GM18868 (cell line): ENCODE measurements at regions not wholly inside any gene's neighbourhood (a gene's known extent, or its start where the extent isn't known, plus 50 kb on each side); places are given as distances from the start of the nearest gene placed in this dataset.
"Not testable (repeated sequence)": the region's sequence is repeated elsewhere in the genome, so short reads cannot be mapped to it uniquely, and the experiment has no call there.

Experiments used
- ATAC-seq: cut with Tn5 transposase; IDR thresholded peaks from one replicate; pipeline ENCODE4 v1.9.1; 2021; ENCODE audit warnings: mild to moderate bottlenecking, moderate library complexity; ENCODE audit not compliant: unreplicated experiment

DNA sequence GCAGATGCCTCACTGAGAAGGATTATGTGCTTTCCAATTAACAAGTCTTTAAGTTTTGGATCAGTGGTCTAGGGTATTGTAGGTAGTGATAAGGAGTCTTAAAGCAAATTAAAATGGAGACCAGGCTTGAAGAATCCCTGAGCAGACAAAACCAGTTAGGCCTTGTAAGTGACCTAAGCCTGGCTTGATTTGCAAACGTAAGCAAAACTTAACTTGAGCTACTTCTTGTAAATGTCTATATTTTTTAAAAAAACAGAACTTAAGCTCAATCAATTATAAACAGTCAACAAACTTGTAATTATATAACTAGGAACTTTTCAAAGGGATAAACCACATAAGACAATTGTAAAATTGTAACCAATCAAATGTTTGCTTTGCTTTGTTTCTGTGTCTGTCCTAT, 72.7 kb upstream of the NALF2 start:
- no peak for ATAC-seq

GRCh38 chrX:69430785-69431184, 73.3 kb upstream of the NALF2 start:
- ATAC-seq, result no peak

GRCh38 chrX:69429339-69430015, 74.6 kb upstream of the NALF2 start:
- no peak for ATAC-seq

- no peak for ATAC-seq
Measured at GRCh38 chrX:69428216-69428615, 75.9 kb upstream of the NALF2 start.

- no peak for ATAC-seq
Measured at GRCh38 chrX:69424910-69425309, 79.2 kb upstream of the NALF2 start.

- ATAC-seq, result no peak
Measured at GRCh38 chrX:69424161-69424560, 80.0 kb upstream of the NALF2 start.

DNA sequence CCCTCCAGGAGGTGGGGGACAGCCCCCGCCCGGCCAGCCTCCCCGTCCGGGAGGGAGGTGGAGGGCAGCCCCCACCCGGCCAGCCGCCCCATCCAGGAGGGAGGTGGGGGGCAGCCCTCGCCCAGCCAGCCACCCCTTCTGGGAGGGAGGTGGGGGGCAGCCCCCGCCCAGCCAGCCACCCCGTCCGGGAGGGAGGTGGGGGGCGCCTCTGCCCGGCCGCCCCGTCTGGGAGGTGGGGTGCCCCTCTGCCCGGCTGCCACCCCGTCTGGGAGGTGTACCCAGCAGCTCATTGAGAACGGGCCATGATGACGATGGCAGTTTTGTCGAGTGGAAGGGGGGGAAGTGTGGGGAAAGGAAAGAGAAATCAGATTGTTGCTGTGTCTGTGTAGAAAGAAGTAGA, 81.9 kb upstream of the NALF2 start:
- ATAC-seq, result not testable (repeated sequence)

- no peak for ATAC-seq
Measured at GRCh38 chrX:69415698-69416097, 88.4 kb upstream of the NALF2 start.

DNA sequence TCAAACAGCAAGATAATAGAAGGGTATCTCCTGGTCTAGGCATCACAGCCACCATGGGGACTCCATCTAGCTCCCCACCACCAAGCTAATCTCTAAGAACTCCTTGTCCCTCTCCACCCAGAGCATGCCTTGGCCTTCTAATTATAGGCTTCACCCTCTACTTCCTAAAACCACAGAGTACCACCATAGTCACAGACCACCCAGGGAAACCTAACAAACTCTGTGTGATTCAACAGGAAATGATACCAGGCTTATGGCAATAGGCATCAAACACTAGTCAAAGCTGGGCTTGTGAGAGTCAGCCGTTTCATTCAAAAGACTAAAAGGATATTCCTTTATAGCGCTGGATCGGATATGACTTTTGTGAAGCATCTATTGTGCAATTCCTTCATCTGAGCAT, 91.5 kb upstream of the NALF2 start:
- ATAC-seq, result no peak

DNA sequence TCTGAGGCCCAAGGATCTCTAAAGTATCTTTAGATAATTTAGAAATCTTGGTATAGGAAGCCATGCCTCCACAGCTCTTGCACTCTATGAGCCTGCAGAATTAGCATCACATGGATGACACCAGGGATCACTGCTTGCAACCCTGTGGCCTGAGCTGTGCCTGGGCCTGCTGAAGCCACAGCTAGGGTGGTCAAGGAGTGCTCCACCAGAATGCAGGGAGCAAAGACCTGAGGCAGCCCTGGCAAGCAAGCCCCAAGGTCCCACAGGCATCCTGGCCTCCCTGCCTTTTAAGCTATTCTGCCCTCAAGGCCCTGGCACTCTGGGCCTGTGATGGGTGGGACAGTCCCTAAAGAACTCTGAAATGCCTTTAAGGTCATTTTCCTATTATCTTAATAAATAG, 105.2 kb upstream of the NALF2 start:
- ATAC-seq, result no peak

GRCh38 chrX:69396916-69397315, 107.2 kb upstream of the NALF2 start:
- no peak for ATAC-seq

DNA sequence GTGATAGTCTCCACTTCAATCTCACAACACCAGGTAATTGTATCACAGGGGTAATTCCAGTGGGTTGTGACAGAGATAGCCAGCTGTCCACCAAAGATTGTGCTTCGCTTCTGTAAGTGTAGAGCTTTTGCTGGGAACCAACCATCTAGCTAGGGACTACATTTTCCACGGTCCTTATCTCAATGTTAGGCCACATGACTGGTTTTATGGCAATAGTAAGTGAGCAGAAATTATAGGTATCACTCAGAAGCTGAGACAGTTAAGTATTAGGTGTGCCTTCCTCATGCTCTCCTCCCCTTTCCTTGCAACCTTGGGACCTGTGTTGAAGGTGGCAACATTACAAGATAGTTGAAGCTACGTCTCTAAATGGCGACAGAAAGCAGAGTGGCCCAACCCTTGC, 108.8 kb upstream of the NALF2 start:
- ATAC-seq, result no peak

GRCh38 chrX:69389101-69389501, 115.0 kb upstream of the NALF2 start:
- no peak for ATAC-seq

DNA sequence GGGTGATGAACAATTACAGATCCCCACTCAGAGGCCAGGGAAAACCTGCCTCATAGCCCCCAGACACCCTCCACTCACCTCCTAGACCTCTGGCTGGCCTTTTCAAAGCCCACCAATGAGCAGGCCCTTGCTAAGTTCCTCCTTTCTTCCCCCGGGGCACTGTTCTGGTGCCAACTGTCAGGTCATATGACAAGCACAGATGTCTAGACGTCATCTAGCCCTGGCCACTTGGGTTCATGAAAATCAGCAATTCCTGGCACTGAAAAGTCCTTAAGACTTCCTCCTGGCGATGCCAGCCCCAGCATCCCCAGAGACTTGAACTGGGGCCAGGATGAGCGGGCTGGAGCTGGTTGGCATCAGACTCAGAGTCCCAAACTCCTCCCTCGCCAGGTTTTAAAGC, 115.6 kb upstream of the NALF2 start:
- ATAC-seq, result no peak

DNA sequence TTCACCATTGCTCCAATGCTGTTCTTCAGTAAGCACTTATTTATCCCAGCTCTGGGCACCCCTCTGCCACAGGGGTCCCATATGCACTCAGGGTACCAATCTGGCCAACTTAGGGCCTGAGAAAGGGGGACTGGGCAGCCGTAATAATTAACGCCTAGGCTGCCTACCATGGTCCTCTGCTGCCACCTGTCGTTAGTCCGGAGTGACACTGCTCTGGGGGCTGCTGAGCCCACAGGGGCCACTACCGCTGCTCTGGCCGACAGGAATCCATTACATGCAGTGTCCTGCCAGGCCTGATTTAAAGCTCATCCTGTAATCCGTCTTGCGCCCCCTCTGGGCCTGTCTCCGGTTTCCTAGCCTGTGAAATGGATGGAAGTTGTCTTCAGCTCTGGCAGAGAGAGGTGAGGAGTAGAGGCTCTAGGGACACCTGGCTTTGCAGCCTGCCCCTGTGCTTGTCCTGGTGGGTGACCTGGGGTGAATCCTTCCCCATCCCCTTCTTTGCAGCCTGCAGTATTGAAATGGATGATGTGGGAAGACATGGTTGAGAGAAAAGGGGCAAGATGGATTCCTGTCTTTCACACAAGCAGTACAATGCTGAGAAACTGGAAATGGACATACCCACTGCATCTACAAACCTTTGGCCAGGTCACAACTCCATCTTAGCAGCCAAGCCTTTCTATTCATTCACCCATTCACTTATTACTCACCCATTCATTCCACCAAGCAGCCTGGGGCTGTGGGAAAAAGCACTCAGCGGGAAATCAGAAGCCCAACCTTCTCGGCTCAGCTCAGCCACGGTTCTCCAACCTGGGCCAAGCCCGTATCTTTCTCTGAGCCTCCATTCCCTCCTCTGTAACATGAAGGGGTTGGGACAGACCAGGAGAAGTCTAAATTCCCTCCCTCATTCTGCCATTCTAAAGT, 116.3 kb upstream of the NALF2 start:
- peak; percentile 77 for ATAC-seq

- no peak for ATAC-seq
Measured at GRCh38 chrX:69386681-69387080, 117.4 kb upstream of the NALF2 start.

- no peak for ATAC-seq
Measured at GRCh38 chrX:69379412-69379811, 124.7 kb upstream of the NALF2 start.

GRCh38 chrX:69374569-69374968, 129.6 kb upstream of the NALF2 start:
- no peak for ATAC-seq

DNA sequence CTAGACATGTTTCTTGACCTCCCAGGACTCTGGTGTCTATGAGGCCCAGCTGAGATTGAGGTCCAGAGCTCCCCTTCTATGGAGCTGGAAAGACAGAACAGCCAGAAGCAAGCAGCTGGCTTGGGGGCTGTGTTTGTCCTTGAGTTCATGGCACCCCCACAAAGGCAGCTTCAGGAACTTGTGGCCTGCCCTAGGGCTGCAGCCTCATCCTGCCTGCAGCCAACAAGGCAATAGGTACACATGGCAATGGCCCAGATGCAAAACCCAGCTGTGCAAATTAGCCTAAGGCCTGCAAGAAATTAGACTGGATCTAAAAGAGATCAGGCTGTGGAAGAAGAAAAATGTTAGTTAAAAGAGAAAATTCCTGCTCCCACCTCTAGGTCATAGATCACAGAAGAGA, 131.7 kb upstream of the NALF2 start:
- ATAC-seq, result no peak

DNA sequence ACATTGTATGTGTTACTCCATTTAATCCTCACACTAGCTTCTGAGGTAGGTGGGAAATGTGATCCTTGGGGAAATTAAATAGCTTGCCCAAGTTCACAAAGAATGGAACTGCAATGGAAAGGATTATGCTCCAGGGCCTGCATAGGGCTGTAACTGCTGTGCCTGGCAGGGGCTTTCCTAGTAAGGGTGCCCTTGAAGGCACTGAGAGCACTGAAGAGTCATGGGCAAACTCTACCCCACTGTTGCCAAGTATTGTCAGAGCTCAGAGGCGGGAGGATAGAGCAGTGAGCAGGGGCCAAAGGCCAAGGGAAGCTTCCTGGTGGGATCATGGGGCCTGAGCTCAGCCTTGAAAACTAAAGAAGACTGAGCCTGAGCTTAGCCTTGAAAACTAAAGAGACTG, 133.0 kb upstream of the NALF2 start:
- ATAC-seq, result no peak

DNA sequence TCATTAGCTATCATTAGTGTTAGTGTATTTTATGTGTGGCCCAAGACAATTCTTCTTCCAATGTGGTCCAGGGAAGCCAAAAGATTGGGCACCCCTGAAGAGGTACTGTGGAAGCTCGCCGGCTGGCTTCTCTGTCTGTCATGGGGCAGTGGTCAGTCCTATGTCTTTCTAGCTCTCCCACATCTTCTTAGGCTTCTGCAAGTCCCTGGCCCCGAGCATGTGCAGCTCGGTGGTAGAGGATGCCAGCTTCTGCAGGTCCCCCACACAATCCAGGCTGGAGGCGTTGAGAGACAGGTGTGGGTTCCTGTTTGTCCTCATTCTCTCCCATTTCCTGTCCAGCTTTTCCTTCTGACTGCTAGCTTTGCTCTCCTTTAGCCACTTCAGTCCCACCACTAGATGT, 134.1 kb upstream of the NALF2 start:
- no peak for ATAC-seq

- no peak for ATAC-seq
Measured at GRCh38 chrX:69366183-69366582, 137.9 kb upstream of the NALF2 start.
